ENCODE measurements at regions not wholly inside any gene's neighbourhood (a gene's known extent, or its start where the extent isn't known, plus 50 kb on each side); places are given as distances from the start of the nearest gene placed in this dataset.

GRCh38 chr12:42855362-42855950 lies 265.9 kb upstream of the PRICKLE1 start:
- TF ChIP-seq CTCF (conservative IDR thresholded peaks at IDR 0.05) = no peak
- H3K27ac ChIP-seq = no peak overlapping the region

- no peak for TF ChIP-seq CTCF (conservative IDR thresholded peaks at IDR 0.05)
- no peak overlapping the region for H3K27ac ChIP-seq
These were observed 265.3 kb upstream of the PRICKLE1 start for GRCh38 chr12:42854826-42855225.

- no peak overlapping the region for H3K27ac ChIP-seq
- TF ChIP-seq CTCF (conservative IDR thresholded peaks at IDR 0.05) = no peak
These were observed 264.7 kb upstream of the PRICKLE1 start for GRCh38 chr12:42854208-42854607.

- TF ChIP-seq CTCF (conservative IDR thresholded peaks at IDR 0.05) = no peak
- H3K27ac ChIP-seq = no peak overlapping the region
These were observed 264.0 kb upstream of the PRICKLE1 start for GRCh38 chr12:42853370-42854140.

GRCh38 chr12:42846782-42847181 lies 257.2 kb upstream of the PRICKLE1 start:
- H3K27ac ChIP-seq = no peak overlapping the region
- no peak for TF ChIP-seq CTCF (conservative IDR thresholded peaks at IDR 0.05)

GRCh38 chr12:42834062-42834461 lies 244.5 kb upstream of the PRICKLE1 start:
- no peak for TF ChIP-seq CTCF (conservative IDR thresholded peaks at IDR 0.05)
- H3K27ac ChIP-seq = no peak overlapping the region

GRCh38 chr12:42828836-42829235 lies 239.3 kb upstream of the PRICKLE1 start:
- no peak for TF ChIP-seq CTCF (conservative IDR thresholded peaks at IDR 0.05)
- H3K27ac ChIP-seq = no peak overlapping the region
